NOMO-1 treated with dmso at 0.1 percent for 144 hours (cell line): ENCODE measurements at regions not wholly inside any gene's neighbourhood (a gene's known extent, or its start where the extent isn't known, plus 50 kb on each side); places are given as distances from the start of the nearest gene placed in this dataset.
A peak's percentile ranks its signal among the peaks of the same experiment; 100 is the strongest.
"Not testable (repeated sequence)": the region's sequence is repeated elsewhere in the genome, so short reads cannot be mapped to it uniquely, and the experiment has no call there.

Experiments used
- DNase-seq: peaks from one replicate; lab custom pipeline; 2025; ENCODE audit not compliant: unreplicated experiment; lab: John Stamatoyannopoulos, UW

DNA sequence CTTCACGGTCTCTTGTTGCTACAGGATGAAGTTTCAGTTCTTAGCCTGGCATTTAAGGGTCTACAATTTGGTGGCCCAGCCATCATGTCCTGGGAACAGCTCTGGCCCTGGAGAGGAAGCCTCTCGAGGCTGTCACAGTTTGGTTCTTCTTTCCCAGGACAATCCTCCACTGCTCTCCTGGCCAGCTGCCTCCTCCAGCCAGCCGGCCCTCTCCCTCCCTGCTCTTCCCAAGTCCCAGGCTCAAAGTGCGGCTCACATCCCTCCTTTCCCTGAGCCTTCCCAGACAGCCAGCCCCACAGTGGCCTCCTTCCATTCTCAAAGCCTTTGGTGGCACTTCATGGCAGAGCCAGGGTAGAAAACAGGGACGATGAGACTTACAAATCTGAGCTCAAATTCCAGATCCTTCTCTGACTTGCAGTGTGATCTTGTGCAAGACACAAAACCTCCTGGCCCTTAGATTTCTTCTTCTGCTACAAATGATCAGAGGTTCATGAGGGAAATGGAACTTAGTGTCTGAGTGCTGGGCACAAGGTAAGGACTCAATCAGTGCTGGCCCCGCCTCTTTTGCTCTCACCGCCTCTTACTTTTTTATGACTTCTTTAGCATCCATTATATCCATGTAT lies 223.8 kb upstream of the ECI2 start:
- DNase-seq = no peak

DNA sequence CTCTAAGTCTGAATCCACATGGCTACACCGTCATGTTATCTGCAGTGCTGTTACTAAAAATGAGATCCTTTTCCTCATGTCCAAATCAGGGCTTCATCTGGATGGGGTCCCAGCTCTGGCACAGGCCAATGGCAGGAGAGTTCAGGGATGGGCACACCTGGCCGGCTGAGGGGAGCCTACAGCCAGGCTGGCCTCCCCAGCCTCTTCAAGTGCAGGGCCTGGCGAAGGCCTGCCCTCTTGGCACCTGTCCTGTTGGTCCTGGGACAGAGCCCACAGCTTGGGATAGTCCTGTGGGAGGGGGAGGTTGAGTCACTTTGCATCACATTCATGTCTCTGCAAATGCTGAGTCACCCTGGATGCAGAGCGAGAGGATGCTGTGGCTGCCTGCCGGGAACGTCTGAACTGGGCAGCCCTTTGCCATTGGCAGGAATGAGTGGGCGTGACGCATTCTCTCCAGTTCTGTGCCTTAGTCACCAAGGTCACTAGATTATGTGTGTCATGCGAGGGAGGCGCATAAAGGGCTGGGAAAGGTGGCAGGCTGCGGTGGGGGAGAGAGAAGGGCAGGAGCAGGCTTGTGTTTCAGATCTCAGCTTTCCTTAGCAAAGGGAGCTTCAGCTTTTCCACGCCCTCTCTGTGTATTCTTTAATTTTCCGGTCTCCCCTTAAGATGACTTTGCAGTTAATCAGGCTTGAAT lies 223.2 kb upstream of the ECI2 start:
- no peak for DNase-seq

DNA sequence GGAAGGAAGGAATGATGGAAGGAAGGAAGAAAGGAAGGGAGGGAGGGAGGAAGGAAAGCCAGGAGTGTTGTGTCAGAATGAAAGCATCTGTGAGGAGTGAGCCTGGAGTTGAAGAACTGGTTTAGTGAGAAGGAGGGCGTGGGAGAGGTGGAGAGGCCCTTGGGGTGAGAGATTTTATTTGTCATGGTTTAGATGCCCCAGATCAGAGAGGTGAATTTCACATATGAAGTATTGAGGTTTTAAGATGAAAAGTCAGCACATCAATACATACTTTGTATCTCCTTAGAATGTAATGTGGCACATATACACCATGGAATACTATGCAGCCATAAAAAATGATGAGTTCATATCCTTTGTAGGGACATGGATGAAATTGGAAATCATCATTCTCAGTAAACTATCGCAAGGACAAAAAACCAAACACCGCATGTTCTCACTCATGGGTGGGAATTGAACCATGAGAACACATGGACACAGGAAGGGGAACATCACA lies 222.3 kb upstream of the ECI2 start:
- DNase-seq = not testable (repeated sequence)

DNA sequence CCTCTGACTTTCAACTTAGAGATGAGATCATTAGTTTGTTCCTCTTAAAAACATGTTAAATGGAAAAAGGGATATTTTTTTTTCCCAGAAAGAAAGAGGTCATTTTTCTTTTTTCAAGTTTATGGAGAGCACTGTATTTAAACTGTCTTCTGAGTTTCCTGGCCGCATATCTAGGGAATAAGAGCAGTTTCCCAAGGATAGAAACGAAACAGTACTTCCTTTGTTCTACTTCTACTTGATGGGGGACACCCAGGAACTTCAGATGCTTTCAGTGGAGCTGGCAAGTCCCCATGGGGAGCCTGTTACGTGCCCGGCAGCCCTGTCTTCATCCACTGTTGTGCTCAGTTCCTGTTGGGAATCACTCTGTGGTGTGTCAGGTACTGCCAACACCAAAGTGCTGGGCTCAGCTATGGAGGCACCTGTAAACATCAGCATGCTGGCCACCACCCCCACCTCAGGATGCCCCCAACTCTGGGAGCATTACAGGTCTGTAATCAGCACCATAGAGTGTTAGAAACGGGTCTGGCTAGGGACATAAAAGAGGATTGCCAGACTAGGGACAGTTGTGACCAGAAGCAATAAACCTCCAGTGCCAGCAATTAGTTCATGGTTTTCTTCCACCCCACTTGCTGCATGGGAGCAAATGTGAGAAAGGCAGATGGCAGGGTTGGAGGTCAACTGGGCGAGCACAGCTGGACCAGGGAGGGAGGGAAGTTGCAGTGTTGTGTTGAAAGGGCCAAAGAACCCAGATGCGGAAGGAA lies 221.7 kb upstream of the ECI2 start:
- DNase-seq = no peak

DNA sequence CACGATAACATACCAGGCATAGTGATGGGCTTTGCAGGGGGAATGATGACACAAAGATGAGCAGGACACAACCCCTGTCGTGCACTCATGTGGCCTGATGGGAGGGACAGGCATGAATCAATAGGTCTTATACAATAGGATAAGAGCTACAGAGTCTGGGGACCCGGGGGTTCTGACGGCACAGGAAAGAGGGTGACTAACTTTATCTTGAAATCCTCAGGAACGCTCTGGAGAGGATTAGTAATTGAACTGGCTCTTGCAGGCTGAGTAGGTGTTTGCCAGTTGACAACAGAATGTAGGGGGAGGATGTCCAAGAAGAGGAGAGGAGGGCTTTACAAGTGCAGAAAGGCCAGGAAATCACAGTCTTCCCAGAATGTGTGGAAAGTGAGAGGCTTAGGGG lies 219.9 kb upstream of the ECI2 start:
- no peak for DNase-seq

DNA sequence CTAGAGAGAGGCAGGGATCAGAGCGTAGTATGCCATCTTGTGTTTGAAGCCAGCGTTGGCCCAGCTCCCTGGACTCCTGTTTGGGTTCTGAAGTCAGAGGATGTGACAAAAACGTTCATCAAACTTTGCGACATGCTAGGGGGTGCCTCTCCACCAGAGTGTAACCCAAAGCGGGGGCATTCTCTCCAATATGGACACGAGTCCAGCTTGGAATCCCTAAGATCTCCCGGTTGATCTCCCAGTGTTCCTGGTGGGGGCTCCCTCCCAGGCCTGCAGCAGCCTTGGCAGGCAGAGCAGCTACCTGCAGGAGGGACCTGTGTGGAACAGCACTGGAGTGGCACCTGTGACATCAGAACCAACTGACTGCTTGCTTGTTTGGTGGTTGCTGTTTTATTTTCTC lies 218.8 kb upstream of the ECI2 start:
- no peak for DNase-seq

DNA sequence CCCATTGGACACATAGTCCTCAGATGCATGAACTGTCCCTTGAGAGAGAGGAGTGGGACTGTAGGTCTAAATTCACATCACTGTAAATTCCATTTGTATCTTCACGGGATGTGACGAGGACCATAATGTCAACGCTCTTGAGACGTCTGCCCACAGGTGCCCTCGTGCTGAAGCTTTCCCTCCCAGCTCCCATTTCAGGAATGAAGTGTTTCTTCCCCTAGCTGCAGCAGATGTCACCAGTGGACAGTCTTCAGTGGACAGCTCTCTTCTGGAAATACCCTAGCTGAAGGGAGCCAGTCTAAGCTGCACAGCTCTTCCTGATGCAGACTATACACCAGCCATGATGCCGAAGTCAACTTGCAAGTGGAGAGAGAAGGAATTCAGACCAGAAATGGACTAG lies 217.4 kb upstream of the ECI2 start:
- DNase-seq = no peak

DNA sequence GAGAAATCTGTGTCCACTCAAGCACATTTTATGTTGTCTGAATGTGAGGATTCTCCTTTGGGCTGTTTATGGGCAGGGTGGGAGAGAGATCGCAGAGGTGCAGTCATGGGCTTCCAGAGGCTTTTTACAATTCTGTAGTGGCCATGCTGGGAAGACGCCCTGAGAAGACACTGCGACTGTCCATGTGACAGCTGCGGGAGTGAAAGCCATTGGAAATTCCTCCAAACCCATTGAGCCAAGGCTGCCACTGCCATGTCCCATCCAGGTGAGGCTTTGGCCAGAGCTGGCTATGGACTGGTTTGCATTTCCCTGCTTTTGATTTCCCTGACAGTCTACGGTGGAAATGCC lies 216.9 kb upstream of the ECI2 start:
- DNase-seq = no peak

DNA sequence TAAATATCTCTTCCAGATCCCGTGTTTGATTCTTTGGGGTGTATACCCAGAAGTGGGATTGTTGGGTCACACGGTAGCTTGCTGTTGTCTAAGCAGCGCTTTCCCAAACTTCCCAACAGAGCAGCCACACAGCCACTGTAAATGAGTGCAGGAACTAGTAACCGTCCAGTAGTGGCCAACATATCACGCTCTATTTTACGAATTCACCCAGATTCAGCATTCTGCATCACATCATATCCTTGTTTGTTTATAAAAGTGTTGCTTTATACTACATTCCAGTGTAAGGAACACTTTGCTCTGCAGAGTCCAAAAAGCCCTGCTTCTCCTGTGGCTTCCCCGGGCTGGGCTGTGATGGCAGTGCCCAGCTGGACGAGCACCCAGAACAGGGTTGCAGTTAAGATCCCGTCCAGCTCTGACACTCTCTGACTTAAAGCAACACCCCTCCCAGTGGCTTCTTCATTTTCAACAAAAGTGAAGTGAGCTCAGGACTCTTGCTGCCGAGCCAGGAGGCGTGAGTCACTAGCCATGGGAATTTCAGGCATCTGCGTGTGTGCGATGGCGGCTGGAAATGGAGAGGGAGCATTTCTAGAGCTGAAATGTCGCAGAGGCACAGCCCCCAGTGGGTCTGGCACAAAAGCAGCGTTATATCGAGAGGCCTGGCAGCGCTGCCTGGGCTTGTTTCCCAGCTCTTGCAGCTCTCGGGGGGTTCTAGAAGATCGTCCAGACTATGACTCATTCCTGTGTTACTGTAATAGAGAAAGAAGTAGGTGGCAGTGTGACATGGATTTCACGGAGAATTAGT lies 216.3 kb upstream of the ECI2 start:
- DNase-seq = no peak

DNA sequence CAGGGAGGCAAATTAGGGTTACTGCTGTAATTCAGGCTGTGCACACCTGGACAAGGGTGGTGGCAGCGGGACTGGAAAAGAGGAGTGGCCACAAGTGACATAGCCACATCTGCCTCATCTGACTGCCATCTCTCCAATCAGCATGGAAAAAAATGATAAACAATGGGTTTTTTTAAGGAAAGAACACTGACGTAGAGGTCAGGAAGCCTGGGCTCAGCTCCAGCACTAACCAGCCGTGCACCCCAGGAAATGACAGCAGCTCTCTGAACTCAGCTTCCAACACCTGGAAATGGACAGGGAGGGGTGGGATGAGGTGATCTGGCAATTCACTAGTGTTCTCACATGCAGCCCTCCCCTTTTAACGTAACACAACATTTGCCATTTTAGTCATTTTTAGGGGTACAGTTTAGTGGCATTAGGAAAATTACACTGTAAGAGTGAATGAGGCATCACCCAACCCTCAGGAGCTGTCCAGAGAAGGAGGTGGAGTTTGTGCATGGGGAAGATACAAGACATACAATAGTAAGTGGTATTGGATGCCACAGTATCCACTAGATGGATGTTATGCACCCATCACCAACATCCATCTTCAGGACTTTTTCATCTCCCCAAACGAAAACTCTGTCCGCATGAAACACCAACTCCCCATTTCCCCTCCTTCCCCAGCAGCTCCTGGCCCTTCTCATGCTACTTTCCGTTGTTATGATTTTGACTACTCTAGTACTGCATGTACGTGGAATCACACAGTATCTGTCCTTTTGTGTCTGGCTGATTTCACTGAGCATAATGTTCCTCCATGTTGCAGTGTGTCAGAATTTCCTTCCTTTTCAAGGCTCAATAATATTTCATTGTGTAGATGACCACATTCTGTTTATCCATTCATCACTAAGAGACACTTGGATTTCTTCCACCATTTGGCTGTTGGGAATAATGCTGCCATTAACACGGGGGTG lies 215.5 kb upstream of the ECI2 start:
- no peak for DNase-seq

DNA sequence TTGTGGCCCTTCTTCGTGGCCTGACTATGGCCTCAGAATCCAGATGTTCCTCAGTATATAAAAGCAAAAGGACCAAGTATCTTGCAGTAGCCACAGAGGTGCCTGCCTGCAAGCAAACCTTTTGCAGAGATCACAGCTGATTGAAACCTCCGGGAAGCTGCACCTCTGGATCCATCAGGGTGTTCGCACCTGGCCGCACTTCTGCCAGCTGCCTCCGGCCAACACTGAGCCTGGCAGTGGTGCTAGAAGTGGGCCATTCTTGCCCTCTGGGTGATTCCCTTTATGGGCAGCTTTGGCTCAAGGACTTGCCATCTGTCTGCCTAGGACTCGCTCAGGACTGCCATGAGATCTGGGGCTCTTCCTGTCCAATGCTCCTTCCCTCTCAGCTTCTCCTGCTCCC lies 214.6 kb upstream of the ECI2 start:
- DNase-seq = no peak

DNA sequence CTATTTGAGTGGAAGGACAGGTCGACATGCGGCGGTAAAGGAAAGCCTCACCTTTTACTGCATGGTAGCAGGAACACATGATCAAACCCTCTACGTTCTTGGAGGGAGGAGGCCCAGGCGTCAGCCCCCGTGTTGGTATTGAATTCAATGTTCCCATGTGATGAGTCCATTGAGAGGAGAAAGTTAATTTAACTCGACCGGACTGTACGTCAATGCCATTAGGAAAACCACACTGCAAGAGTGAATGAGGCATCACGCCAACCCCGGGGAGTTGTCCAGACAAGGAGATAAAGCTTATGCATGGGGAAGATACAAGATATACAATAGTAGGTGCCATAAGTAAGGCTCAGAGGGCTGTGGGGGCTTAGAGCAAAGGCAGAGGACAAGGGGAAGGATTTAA lies 213.9 kb upstream of the ECI2 start:
- DNase-seq = no peak

DNA sequence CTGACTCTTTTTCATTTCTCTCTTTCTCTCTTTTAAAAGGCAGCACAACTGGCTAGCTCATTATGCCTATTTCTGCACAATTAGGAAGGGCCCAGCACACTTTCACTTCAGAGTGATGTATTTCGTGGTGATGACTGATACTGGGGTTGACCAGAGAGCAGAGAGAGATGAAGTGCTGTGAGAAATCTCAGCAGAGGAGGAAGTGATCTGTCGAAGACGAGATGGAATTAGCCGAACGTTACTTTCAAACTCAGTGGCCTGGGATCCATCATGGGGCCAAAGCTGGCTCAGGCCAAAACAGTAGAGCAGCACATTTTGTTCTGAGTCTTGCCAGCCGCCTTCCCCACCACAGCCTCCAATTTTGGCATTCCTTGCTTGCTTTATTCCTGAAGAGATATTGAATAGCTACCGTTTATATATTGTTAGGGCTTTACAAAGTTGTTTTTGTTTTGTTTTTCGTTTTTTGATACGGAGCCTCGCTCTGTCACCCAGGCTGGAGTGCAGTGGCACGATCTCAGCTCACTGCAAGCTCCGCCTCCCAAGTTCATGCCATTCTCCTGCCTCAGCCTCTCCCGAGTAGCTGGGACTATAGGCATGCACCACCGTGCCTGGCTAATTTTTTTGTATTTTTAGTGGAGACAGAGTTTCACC lies 213.2 kb upstream of the ECI2 start:
- DNase-seq = no peak

DNA sequence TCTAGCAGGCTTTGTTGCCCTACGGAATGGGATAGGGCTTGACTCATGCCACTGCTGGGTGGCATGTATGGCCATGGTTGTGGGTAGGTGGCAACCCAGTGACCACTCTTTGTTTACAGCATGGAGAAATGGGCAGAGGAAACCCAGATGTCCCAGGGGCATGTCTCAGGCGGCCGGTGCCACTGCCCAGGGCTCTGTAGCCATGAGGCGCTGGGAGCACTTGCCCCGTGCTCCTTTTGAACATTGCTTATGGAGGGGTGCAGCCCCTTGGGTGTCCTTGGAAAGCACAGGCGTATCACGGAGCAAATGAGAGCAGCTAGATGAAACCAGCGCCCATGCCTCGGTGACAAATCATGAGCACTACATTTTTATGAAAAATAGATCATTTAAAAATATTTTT lies 212.5 kb upstream of the ECI2 start:
- no peak for DNase-seq

DNA sequence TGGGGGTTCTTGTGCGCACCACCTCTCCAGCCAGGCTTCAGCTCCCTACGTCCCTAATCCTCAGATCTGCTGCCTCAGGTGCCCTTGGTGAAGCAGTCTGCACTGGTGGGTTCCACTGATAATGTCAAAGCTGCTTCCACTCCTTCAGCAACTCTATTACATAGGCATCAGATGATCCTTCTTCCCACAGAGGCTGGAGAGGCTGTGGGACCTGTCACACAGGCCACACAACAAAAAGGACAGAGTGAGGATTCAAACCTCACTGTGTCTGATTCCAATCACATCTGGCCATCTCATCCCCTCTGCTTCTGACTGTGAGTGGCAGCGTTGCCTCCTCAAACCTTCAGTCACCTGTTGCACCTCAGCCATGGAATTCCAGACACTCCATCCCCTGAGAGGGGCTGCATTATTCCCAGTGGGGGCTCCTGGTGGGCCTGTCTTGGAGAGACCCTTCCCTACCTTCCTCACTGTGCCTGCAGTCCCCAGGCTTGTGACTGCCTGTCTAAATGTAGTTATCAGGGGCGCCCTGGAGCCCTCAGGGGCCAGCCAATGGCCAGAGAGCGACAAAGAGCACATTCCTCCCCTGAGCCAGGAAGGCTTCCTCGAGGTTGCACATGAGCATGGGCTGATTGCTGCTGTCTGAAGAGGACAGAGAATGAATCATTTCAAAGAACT lies 211.4 kb upstream of the ECI2 start:
- no peak for DNase-seq

DNA sequence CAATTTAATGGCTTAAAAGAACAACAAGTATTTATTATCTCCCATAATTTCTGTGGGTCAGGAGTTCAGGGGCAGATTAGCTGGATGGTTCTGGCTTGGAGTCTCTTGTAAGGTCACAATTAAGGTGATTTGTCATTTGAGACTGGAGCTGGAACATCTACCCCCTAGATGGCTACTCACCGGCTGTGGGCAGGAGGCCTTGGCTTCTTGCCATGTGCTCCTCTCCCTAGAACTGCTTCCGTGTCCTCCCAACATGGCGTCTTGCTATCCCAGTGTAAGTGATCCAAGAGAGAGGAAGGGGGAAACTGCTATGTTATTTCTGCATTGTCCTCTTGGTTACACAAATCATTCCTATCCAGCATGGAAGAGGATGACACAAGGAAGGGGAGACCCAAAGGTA lies 210.2 kb upstream of the ECI2 start:
- no peak for DNase-seq

DNA sequence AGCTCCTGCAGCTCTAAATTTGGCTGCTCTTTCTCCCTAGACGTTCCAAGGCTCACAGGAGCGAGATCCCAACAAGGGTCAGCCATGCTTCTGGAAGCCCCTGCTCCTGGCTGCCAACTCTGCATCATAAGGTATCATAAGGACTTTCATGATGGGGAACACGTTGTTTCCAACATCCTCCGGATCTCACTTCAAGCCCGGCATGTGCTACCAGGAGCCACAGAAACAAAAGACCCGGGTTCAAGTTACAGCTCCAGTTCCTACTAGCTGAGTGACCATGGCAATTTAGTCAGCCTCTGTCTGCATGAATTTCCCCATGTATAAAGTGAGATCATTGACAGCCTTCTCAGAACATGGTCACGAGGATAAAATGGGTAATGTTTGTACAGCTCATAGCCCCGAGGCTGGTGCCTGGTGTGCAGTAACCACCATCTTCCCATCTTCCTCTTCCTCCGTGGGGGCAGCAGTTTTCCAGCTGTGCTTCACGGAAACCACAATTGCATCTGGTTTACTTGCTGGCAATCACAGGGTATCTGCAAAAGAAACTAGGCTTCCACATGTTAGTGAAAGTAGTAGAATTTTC lies 209.0 kb upstream of the ECI2 start:
- DNase-seq = peak; percentile 5

DNA sequence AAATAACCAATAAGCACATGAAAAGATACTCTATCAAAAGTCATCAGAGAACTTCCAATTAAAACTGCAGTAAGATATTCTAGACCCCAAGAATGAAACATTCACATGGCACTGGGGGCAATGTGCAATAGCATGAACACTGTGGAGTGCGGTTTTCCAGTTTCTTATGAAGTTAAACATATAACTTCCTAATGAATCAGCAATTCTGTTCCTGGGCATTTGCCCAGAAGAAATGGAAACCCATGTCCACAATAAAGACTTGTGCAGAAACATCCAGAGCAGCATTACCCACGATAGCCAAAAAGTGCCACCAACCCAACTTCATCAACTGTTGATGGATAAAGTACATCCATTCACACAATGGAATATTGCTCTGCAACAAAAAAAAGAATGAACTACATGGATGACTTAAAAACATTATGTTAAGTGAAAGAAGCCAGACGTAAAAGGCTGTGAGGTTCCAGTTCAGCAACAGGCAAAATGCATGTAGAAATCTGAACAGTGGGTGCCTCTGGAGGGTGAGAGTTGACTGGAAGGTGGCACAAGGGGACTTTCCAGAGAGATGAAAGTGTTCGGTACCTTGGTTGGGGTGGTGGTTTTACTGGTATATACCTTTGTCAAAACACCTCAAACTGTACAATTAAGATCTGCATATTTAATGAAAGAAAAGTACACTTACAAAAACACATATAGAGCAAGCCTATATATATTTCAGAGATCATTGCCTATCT lies 207.2 kb upstream of the ECI2 start:
- DNase-seq = no peak
